K562 (cell line): ENCODE measurements at regions not wholly inside any gene's neighbourhood (a gene's known extent, or its start where the extent isn't known, plus 50 kb on each side); places are given as distances from the start of the nearest gene placed in this dataset.

Experiments
- GTF2F1 ChIP-seq: IDR thresholded peaks from 2 replicates; pipeline ENCODE4 v1.6.1; 2011; ENCODE audit warnings: low read depth, low read length, improper control_type of control experiment
- SMC3 ChIP-seq: conservative IDR thresholded peaks from 2 replicates; pipeline ENCODE4 v1.6.1; 2011; ENCODE audit warnings: low read depth, low read length, improper control_type of control experiment; ENCODE audit not compliant: insufficient read depth
- TF ChIP-seq, protein P1 (sequence below), 2 experiments: fragments of 450-650 bp in 1 of 2; sonication (generic) in 1 of 2; formaldehyde crosslinking; conservative IDR thresholded peaks; 2 replicates each; pipeline versions ENCODE4 v1.4.0 to v1.8.1; 2020 to 2022; ENCODE audit warnings: mild to moderate bottlenecking in 1 of 2, missing genetic modification reagents in 1 of 2
- TF ChIP-seq, protein P2 (sequence below): sonication (generic); formaldehyde crosslinking; IDR thresholded peaks from 2 replicates; pipeline ENCODE4 v1.8.0; 2022; ENCODE audit warnings: mild to moderate bottlenecking, missing genetic modification reagents
- TF ChIP-seq, protein P3 (sequence below), 2 experiments: fragments of 450-650 bp in 1 of 2; sonication (generic) in 1 of 2; formaldehyde crosslinking in 1 of 2; IDR thresholded peaks; 2 replicates each; pipeline versions ENCODE4 v1.7.1 to v1.9.0; 2016 to 2022; ENCODE audit warnings: inconsistent platforms in 1 of 2, mild to moderate bottlenecking in 1 of 2, missing genetic modification reagents in 1 of 2
- TF ChIP-seq, protein P4 (sequence below): fragments of 450-650 bp; IDR thresholded peaks from one replicate; pipeline ENCODE4 v1.6.1; 2018; ENCODE audit warnings: mild to moderate bottlenecking, moderate library complexity; ENCODE audit not compliant: partially characterized antibody

DNA sequence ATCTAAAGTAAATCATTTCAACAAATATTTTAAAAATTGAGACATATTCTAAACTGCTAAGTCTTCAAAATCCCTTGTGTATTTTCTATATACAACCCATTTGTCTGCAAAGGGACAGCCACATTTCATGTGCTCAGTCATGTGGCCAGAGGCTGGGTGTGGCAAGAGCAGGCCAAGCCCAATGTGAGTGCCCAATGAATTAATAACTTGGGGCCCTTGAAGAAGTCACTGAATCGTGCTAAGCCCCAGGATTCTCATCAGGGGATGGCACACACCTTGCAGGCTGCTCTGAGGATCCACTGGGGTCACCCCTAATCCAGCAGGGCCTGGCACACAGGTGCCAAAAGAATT is 78.2 kb upstream of the SMIM23 start (continued):
- TF ChIP-seq, protein P1, sequence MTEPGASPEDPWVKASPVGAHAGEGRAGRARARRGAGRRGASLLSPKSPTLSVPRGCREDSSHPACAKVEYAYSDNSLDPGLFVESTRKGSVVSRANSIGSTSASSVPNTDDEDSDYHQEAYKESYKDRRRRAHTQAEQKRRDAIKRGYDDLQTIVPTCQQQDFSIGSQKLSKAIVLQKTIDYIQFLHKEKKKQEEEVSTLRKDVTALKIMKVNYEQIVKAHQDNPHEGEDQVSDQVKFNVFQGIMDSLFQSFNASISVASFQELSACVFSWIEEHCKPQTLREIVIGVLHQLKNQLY (CRISPR knock-in tag; conservative IDR thresholded peaks at IDR 0.05): no peak
- no peak for TF ChIP-seq SMC3
- TF ChIP-seq, protein P2, sequence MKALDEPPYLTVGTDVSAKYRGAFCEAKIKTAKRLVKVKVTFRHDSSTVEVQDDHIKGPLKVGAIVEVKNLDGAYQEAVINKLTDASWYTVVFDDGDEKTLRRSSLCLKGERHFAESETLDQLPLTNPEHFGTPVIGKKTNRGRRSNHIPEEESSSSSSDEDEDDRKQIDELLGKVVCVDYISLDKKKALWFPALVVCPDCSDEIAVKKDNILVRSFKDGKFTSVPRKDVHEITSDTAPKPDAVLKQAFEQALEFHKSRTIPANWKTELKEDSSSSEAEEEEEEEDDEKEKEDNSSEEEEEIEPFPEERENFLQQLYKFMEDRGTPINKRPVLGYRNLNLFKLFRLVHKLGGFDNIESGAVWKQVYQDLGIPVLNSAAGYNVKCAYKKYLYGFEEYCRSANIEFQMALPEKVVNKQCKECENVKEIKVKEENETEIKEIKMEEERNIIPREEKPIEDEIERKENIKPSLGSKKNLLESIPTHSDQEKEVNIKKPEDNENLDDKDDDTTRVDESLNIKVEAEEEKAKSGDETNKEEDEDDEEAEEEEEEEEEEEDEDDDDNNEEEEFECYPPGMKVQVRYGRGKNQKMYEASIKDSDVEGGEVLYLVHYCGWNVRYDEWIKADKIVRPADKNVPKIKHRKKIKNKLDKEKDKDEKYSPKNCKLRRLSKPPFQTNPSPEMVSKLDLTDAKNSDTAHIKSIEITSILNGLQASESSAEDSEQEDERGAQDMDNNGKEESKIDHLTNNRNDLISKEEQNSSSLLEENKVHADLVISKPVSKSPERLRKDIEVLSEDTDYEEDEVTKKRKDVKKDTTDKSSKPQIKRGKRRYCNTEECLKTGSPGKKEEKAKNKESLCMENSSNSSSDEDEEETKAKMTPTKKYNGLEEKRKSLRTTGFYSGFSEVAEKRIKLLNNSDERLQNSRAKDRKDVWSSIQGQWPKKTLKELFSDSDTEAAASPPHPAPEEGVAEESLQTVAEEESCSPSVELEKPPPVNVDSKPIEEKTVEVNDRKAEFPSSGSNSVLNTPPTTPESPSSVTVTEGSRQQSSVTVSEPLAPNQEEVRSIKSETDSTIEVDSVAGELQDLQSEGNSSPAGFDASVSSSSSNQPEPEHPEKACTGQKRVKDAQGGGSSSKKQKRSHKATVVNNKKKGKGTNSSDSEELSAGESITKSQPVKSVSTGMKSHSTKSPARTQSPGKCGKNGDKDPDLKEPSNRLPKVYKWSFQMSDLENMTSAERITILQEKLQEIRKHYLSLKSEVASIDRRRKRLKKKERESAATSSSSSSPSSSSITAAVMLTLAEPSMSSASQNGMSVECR (CRISPR knock-in tag): no peak
- TF ChIP-seq, protein P3, sequence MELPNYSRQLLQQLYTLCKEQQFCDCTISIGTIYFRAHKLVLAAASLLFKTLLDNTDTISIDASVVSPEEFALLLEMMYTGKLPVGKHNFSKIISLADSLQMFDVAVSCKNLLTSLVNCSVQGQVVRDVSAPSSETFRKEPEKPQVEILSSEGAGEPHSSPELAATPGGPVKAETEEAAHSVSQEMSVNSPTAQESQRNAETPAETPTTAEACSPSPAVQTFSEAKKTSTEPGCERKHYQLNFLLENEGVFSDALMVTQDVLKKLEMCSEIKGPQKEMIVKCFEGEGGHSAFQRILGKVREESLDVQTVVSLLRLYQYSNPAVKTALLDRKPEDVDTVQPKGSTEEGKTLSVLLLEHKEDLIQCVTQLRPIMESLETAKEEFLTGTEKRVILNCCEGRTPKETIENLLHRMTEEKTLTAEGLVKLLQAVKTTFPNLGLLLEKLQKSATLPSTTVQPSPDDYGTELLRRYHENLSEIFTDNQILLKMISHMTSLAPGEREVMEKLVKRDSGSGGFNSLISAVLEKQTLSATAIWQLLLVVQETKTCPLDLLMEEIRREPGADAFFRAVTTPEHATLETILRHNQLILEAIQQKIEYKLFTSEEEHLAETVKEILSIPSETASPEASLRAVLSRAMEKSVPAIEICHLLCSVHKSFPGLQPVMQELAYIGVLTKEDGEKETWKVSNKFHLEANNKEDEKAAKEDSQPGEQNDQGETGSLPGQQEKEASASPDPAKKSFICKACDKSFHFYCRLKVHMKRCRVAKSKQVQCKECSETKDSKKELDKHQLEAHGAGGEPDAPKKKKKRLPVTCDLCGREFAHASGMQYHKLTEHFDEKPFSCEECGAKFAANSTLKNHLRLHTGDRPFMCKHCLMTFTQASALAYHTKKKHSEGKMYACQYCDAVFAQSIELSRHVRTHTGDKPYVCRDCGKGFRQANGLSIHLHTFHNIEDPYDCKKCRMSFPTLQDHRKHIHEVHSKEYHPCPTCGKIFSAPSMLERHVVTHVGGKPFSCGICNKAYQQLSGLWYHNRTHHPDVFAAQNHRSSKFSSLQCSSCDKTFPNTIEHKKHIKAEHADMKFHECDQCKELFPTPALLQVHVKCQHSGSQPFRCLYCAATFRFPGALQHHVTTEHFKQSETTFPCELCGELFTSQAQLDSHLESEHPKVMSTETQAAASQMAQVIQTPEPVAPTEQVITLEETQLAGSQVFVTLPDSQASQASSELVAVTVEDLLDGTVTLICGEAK (IDR thresholded peaks at IDR 0.05): no peak
- TF ChIP-seq, protein P3 (CRISPR knock-in tag; IDR thresholded peaks at IDR 0.05): no peak
- TF ChIP-seq, protein P4, sequence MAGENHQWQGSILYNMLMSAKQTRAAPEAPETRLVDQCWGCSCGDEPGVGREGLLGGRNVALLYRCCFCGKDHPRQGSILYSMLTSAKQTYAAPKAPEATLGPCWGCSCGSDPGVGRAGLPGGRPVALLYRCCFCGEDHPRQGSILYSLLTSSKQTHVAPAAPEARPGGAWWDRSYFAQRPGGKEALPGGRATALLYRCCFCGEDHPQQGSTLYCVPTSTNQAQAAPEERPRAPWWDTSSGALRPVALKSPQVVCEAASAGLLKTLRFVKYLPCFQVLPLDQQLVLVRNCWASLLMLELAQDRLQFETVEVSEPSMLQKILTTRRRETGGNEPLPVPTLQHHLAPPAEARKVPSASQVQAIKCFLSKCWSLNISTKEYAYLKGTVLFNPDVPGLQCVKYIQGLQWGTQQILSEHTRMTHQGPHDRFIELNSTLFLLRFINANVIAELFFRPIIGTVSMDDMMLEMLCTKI: no peak
- TF ChIP-seq GTF2F1: no peak
